ENCODE measurements at regions not wholly inside any gene's neighbourhood (a gene's known extent, or its start where the extent isn't known, plus 50 kb on each side); places are given as distances from the start of the nearest gene placed in this dataset.

GRCh38 chr11:32312206-32312817, 123.0 kb downstream of the WT1 start:
- TF ChIP-seq CTCF (IDR thresholded peaks at IDR 0.05; ENCODE audit: borderline replicate concordance, extremely low read depth, low read length, poor library complexity, severe bottlenecking) = no peak
- TF ChIP-seq EZH2 (IDR thresholded peaks at IDR 0.05; ENCODE audit: borderline replicate concordance, low read depth, low read length, severe bottlenecking) = no peak

Data from DND-41 (cell line).